A549 (cell line): ENCODE measurements at regions not wholly inside any gene's neighbourhood (a gene's known extent, or its start where the extent isn't known, plus 50 kb on each side); places are given as distances from the start of the nearest gene placed in this dataset.

ENCODE experiments used
- ATAC-seq, 2 experiments: fragments of 200-7000 bp in 1 of 2; fragments of >200 bp in 1 of 2; cut with Nextera tagmentation in 1 of 2; cut with Tn5 transposase in 1 of 2; 3 replicates each; pipeline versions ENCODE4 v1.8.0 to v1.9.1; 2018 to 2020; ENCODE audit warnings: mild to moderate bottlenecking in 1 of 2, moderate library complexity in 1 of 2
- CTCF ChIA-PET: fragments of 300-600 bp; sonication (Branson Sonifier 250); formaldehyde crosslinking; extraction: SDS; loops from one replicate; lab custom pipeline; 2021; ENCODE audit warnings: antibody characterized with exemption, inconsistent platforms; lab: Yijun Ruan, JAX
- POLR2A ChIA-PET: fragments of 350-600 bp; formaldehyde crosslinking; extraction: SDS; loops from one replicate; lab custom pipeline; 2021; ENCODE audit warnings: antibody characterized with exemption, inconsistent platforms; lab: Yijun Ruan, JAX
- DNase-seq, 2 experiments: peaks; one replicate each; pipeline versions ENCODE4 v3.0.0 to v3.0.0-alpha.2; 2011 to 2016; ENCODE audit warnings: low read depth in 1 of 2, low spot score in 1 of 2
- FAIRE-seq: peaks from 2 replicates; lab custom pipeline; 2011; peaks lifted over from hg19 to GRCh38; lab: Jason Lieb, UNC
- H3K27ac ChIP-seq, 2 experiments: fragments of >200 bp; sonication (Bioruptor Twin); formaldehyde crosslinking; 3 replicates each; pipeline ENCODE4 v1.5.1; 2016 to 2017
- H3K4me1 ChIP-seq: fragments of >200 bp; sonication (Bioruptor Twin); formaldehyde crosslinking; 3 replicates; pipeline ENCODE4 v1.6.1; 2016
- H3K4me2 ChIP-seq: fragments of >200 bp; sonication (Bioruptor Twin); formaldehyde crosslinking; 3 replicates; pipeline ENCODE4 v1.6.1; 2016
- H3K4me3 ChIP-seq: fragments of >200 bp; sonication (Bioruptor Twin); formaldehyde crosslinking; 3 replicates; pipeline ENCODE4 v1.5.1; 2016
- H3K9me3 ChIP-seq: fragments of >200 bp; sonication (Bioruptor Twin); formaldehyde crosslinking; 3 replicates; pipeline ENCODE4 v1.6.1; 2016
- CEBPB ChIP-seq, 2 experiments: fragments of >200 bp in 1 of 2; sonication (Bioruptor Twin) in 1 of 2; formaldehyde crosslinking in 1 of 2; IDR thresholded peaks; 2 replicates each; pipeline ENCODE4 v1.6.1; 2012 to 2016
- CHD2 ChIP-seq: fragments of 150-350 bp; IDR thresholded peaks from 2 replicates; pipeline ENCODE4 v1.6.1; 2014; ENCODE audit warnings: low read length; ENCODE audit not compliant: partially characterized antibody
- CTCF ChIP-seq: fragments of >200 bp; sonication (Bioruptor Twin); formaldehyde crosslinking; IDR thresholded peaks from 3 replicates; pipeline ENCODE4 v1.5.1; 2016
- EHF ChIP-seq: fragments of 250-450 bp; sonication (Bioruptor Pico); IDR thresholded peaks from 2 replicates; pipeline ENCODE4 v1.5.0; 2020; ENCODE audit warnings: mild to moderate bottlenecking
- ELK1 ChIP-seq: fragments of 150-350 bp; IDR thresholded peaks from 2 replicates; pipeline ENCODE4 v1.6.1; 2014; ENCODE audit warnings: low read depth, mild to moderate bottlenecking, low read length
- EP300 ChIP-seq, 2 experiments: fragments of >200 bp; sonication (Bioruptor Twin); formaldehyde crosslinking; IDR thresholded peaks; 2 replicates in 1 of 2; 3 replicates in 1 of 2; pipeline ENCODE4 v1.6.1; 2016 to 2017
- ESRRA ChIP-seq: fragments of 150-350 bp; IDR thresholded peaks from 2 replicates; pipeline ENCODE4 v1.6.1; 2014; ENCODE audit warnings: mild to moderate bottlenecking, low read length, borderline replicate concordance
- FOXS1 ChIP-seq: fragments of 250-450 bp; sonication (Bioruptor Pico); IDR thresholded peaks from 2 replicates; pipeline ENCODE4 v1.5.0; 2020; ENCODE audit warnings: mild to moderate bottlenecking, moderate library complexity
- GATA3 ChIP-seq: IDR thresholded peaks from 2 replicates; pipeline ENCODE4 v1.6.1; 2012; ENCODE audit warnings: borderline replicate concordance
- HDAC2 ChIP-seq: fragments of 200-600 bp; sonication (generic); IDR thresholded peaks from 2 replicates; pipeline ENCODE4 v1.6.1; 2016
- HES2 ChIP-seq: fragments of >200 bp; sonication (Bioruptor Twin); formaldehyde crosslinking; IDR thresholded peaks from 2 replicates; pipeline ENCODE4 v1.6.1; 2016
- HMGXB4 ChIP-seq: fragments of 250-450 bp; sonication (Bioruptor Pico); IDR thresholded peaks from 2 replicates; pipeline ENCODE4 v1.5.0; 2021; ENCODE audit warnings: mild to moderate bottlenecking, moderate library complexity, borderline replicate concordance
- HOXA7 ChIP-seq: fragments of 250-450 bp; sonication (Bioruptor Pico); IDR thresholded peaks from 2 replicates; pipeline ENCODE4 v1.5.0; 2020; ENCODE audit warnings: mild to moderate bottlenecking, moderate library complexity
- JUNB ChIP-seq: fragments of >200 bp; sonication (Bioruptor Twin); formaldehyde crosslinking; IDR thresholded peaks from 2 replicates; pipeline ENCODE4 v1.6.1; 2016
- KDM5A ChIP-seq: fragments of 200-600 bp; sonication (generic); IDR thresholded peaks from 2 replicates; pipeline ENCODE4 v1.6.1; 2016; ENCODE audit warnings: antibody characterized with exemption, mild to moderate bottlenecking
- MAX ChIP-seq: IDR thresholded peaks from 2 replicates; pipeline ENCODE4 v1.6.1; 2012
- MAZ ChIP-seq: fragments of 150-350 bp; IDR thresholded peaks from 2 replicates; pipeline ENCODE4 v1.6.1; 2014; ENCODE audit warnings: antibody characterized with exemption, low read depth, low read length, borderline replicate concordance
- NR3C1 ChIP-seq: fragments of >200 bp; sonication (Bioruptor Twin); formaldehyde crosslinking; IDR thresholded peaks from 3 replicates; pipeline ENCODE4 v1.6.1; 2017
- POLR2AphosphoS2 ChIP-seq: conservative IDR thresholded peaks from 2 replicates; pipeline ENCODE4 v1.6.1; 2012; ENCODE audit warnings: low read length, improper control_type of control experiment, inconsistent platforms
- RFX5 ChIP-seq: fragments of 450-650 bp; IDR thresholded peaks from 2 replicates; pipeline ENCODE4 v1.7.1; 2014; ENCODE audit warnings: antibody characterized with exemption, mild to moderate bottlenecking, moderate library complexity
- SMC3 ChIP-seq: fragments of >200 bp; sonication (Bioruptor Twin); formaldehyde crosslinking; IDR thresholded peaks from 3 replicates; pipeline ENCODE4 v1.6.1; 2018; ENCODE audit warnings: inconsistent platforms
- TP53 ChIP-seq: fragments of 250-450 bp; sonication (Bioruptor Pico); IDR thresholded peaks from 2 replicates; pipeline ENCODE4 v1.5.0; 2021; ENCODE audit warnings: mild to moderate bottlenecking, moderate library complexity
- WGBS: methylation state at CpG from one replicate; pipeline ENCODE4 v1.1.6; 2017; ENCODE audit errors: missing lambda C conversion rate; 5-methylcytosine and 5-hydroxymethylcytosine counted together

- TF ChIP-seq MAX, result no peak
- TF ChIP-seq GATA3, result no peak
- TF ChIP-seq ESRRA, result no peak
- TF ChIP-seq EP300 (IDR thresholded peaks at IDR 0.05), result no peak
- no peak for TF ChIP-seq KDM5A
- TF ChIP-seq MAZ, result no peak
- TF ChIP-seq HMGXB4, result no peak
- no peak for TF ChIP-seq JUNB
- DNase-seq, result no peak
- ChIA-PET CTCF (interaction anchor here (0.7 kb wide), 1 partner anchor 114 kb away, joined by 3 read pairs; no protein-coding TSS in a partner anchor), POLR2A (no interaction called here)
- Histone ChIP-seq H3K4me1 (no peaks in the 10 kb centered on the region), H3K4me3 (no peak overlapping the region), H3K27ac (no peak overlapping the region), H3K9me3 (no peaks in the 10 kb centered on the region), H3K4me2 (no peak overlapping the region)
- ATAC-seq, result no peak
- 7% methylated on average over 2 of the region's 2 CpGs for WGBS
- no peak for FAIRE-seq
Measured at GRCh38 chr17:55859301-55859795, 108.5 kb downstream of the PCTP start.

GRCh38 chr17:55865072-55865762, 114.4 kb downstream of the PCTP start:
- CTCF ChIA-PET, result interaction anchor here (1.2 to 1.6 kb wide), 2 partner anchors 21 to 23 kb away, joined by 3 read pairs; no protein-coding TSS in a partner anchor
- ATAC-seq (no peak), DNase-seq (no peak), FAIRE-seq (no peak)
- H3K4me1 ChIP-seq, result no peaks in the 10 kb centered on the region
- no peaks in the 10 kb centered on the region; the same call in 2 of the 3 replicates for H3K9me3 ChIP-seq
- H3K4me3 ChIP-seq, result no peak overlapping the region
- POLR2A ChIA-PET, result no interaction called here
- H3K27ac ChIP-seq, result no peak overlapping the region
- no peak for TF ChIP-seq MAX
- TF ChIP-seq CHD2, result no peak
- no peak for TF ChIP-seq ESRRA
- TF ChIP-seq RFX5, result no peak
- no peak for TF ChIP-seq POLR2AphosphoS2
- no peak for TF ChIP-seq CTCF
- no peak for TF ChIP-seq HDAC2
- no peak for TF ChIP-seq ELK1
- no peak for TF ChIP-seq HES2
- no peak for TF ChIP-seq HMGXB4
- no peak for TF ChIP-seq HOXA7 (CRISPR knock-in tag)
- TF ChIP-seq TP53 (CRISPR knock-in tag), result no peak
- TF ChIP-seq EHF, result no peak
- TF ChIP-seq CEBPB (IDR thresholded peaks at IDR 0.05), result no peak
- no peak for TF ChIP-seq NR3C1
- TF ChIP-seq FOXS1 (CRISPR knock-in tag), result no peak
- no peak for TF ChIP-seq SMC3
- H3K4me2 ChIP-seq, result no peak overlapping the region
